Adipocyte (in vitro differentiated cells): ENCODE measurements at regions not wholly inside any gene's neighbourhood (a gene's known extent, or its start where the extent isn't known, plus 50 kb on each side); places are given as distances from the start of the nearest gene placed in this dataset.

Experiments
- DNase-seq: peaks from one replicate; pipeline ENCODE4 v3.0.0-alpha.2; 2015; ENCODE audit warnings: low read depth
- H3K27me3 ChIP-seq: replicated peaks from 2 replicates; pipeline ENCODE4 v1.7.0; 2013; ENCODE audit warnings: mild to moderate bottlenecking, low read length, moderate library complexity; ENCODE audit not compliant: control insufficient read depth, insufficient read depth
- H3K36me3 ChIP-seq: 2 replicates; pipeline ENCODE4 v1.7.0; 2013; ENCODE audit warnings: low read length, mild to moderate bottlenecking, moderate library complexity; ENCODE audit not compliant: control insufficient read depth, insufficient read depth, severe bottlenecking
- H3K4me1 ChIP-seq: 2 replicates; pipeline ENCODE4 v1.7.0; 2013; ENCODE audit warnings: mild to moderate bottlenecking, low read length, moderate library complexity; ENCODE audit not compliant: control insufficient read depth, insufficient read depth
- H3K4me3 ChIP-seq: 2 replicates; pipeline ENCODE4 v1.7.0; 2013; ENCODE audit warnings: mild to moderate bottlenecking, low read length, moderate library complexity
- H3K9ac ChIP-seq: 2 replicates; pipeline ENCODE4 v1.7.0; 2013; ENCODE audit warnings: mild to moderate bottlenecking, low read length, moderate library complexity
- H3K9me3 ChIP-seq: 2 replicates; pipeline ENCODE4 v1.7.0; 2013; ENCODE audit warnings: mild to moderate bottlenecking, low read length, moderate library complexity; ENCODE audit not compliant: control insufficient read depth

- Histone ChIP-seq H3K4me1 (peaks cover 36% of the 10 kb centered on the region), H3K9ac (no peak overlapping the region), H3K4me3 (no peak overlapping the region), H3K9me3 (no peaks in the 10 kb centered on the region), H3K36me3 (no peaks in the 10 kb centered on the region), H3K27me3 (no peaks in the 10 kb centered on the region)
- no peak for DNase-seq
Observed at GRCh38 chr13:29906432-29907011, 56.1 kb upstream of the UBL3 start.

GRCh38 chr13:29905845-29906244 is 55.4 kb upstream of the UBL3 start:
- Histone ChIP-seq H3K36me3 (no peaks in the 10 kb centered on the region), H3K4me3 (no peak overlapping the region), H3K4me1 (peaks cover 35% of the 10 kb centered on the region), H3K9me3 (peaks cover 3% of the 10 kb centered on the region), H3K27me3 (no peaks in the 10 kb centered on the region), H3K9ac (no peak overlapping the region)
- peak; percentile 81 for DNase-seq

- Histone ChIP-seq H3K4me1 (peaks cover 18% of the 10 kb centered on the region), H3K4me3 (no peak overlapping the region), H3K9me3 (peaks cover 7% of the 10 kb centered on the region), H3K9ac (no peak overlapping the region), H3K27me3 (no peaks in the 10 kb centered on the region), H3K36me3 (no peaks in the 10 kb centered on the region)
- DNase-seq = no peak
Observed at GRCh38 chr13:29903996-29904395, 53.6 kb upstream of the UBL3 start.

- Histone ChIP-seq H3K27me3 (no peaks in the 10 kb centered on the region), H3K9me3 (peaks cover 7% of the 10 kb centered on the region), H3K36me3 (no peaks in the 10 kb centered on the region), H3K4me3 (no peak overlapping the region), H3K9ac (no peak overlapping the region), H3K4me1 (peaks cover 14% of the 10 kb centered on the region)
- no peak for DNase-seq
Observed at GRCh38 chr13:29903543-29903942, 53.1 kb upstream of the UBL3 start.

- Histone ChIP-seq H3K4me1 (peaks cover 8% of the 10 kb centered on the region), H3K9me3 (peaks cover 7% of the 10 kb centered on the region), H3K4me3 (peak overlapping the region; percentile 26), H3K27me3 (no peaks in the 10 kb centered on the region), H3K36me3 (no peaks in the 10 kb centered on the region), H3K9ac (no peak overlapping the region)
- DNase-seq = no peak
Observed at GRCh38 chr13:29902632-29903305, 52.4 kb upstream of the UBL3 start.

- Histone ChIP-seq H3K4me1 (peaks cover 8% of the 10 kb centered on the region), H3K4me3 (peak overlapping the region; percentile 26), H3K36me3 (no peaks in the 10 kb centered on the region), H3K9me3 (peaks cover 7% of the 10 kb centered on the region), H3K9ac (no peak overlapping the region), H3K27me3 (no peaks in the 10 kb centered on the region)
- peak; percentile 95 for DNase-seq
Observed at GRCh38 chr13:29901710-29902631, 51.6 kb upstream of the UBL3 start.
